Panc1 (cell line): ENCODE measurements at regions not wholly inside any gene's neighbourhood (a gene's known extent, or its start where the extent isn't known, plus 50 kb on each side); places are given as distances from the start of the nearest gene placed in this dataset.

Experiments used
- ATAC-seq: fragments of 200-7000 bp; cut with Tn5 transposase; 2 replicates; pipeline ENCODE4 v1.9.1; 2020; ENCODE audit warnings: mild to moderate bottlenecking, moderate library complexity
- BruUV-seq: library from RNA; stranded (reverse); fragments of 400-500 nt; replicated peaks from 2 replicates; lab custom pipeline; 2021; lab: Mats Ljungman, UMichigan
- CTCF ChIA-PET: fragments of 300-600 bp; sonication (Branson Sonifier 250); formaldehyde crosslinking; loops from one replicate; lab custom pipeline; 2022; ENCODE audit warnings: antibody characterized with exemption; lab: Charles Lee
- POLR2A ChIA-PET: fragments of 300-600 bp; sonication (Branson Sonifier 250); formaldehyde crosslinking; loops from one replicate; lab custom pipeline; 2022; ENCODE audit warnings: antibody characterized with exemption; lab: Charles Lee
- DNase-seq: peaks from one replicate; pipeline ENCODE4 v3.0.0-alpha.2; 2010; ENCODE audit warnings: low read depth, low spot score
- H3K27ac ChIP-seq: 2 replicates; pipeline ENCODE4 v1.5.1; 2011; ENCODE audit warnings: mild to moderate bottlenecking, low read length, inconsistent platforms
- H3K27me3 ChIP-seq: fragments of 200-500 bp; sonication (Bioruptor generic); 2 replicates; pipeline ENCODE4 v1.6.0; 2014; ENCODE audit warnings: low read length, inconsistent platforms; ENCODE audit not compliant: control insufficient read depth, insufficient read depth
- H3K36me3 ChIP-seq: fragments of 200-500 bp; sonication (Bioruptor generic); 2 replicates; pipeline ENCODE4 v1.5.1; 2014; ENCODE audit warnings: inconsistent platforms, mild to moderate bottlenecking, low read length, moderate library complexity; ENCODE audit not compliant: control insufficient read depth, insufficient read depth
- H3K4me1 ChIP-seq: 2 replicates; pipeline ENCODE4 v1.5.1; 2011; ENCODE audit warnings: inconsistent platforms, mild to moderate bottlenecking, low read length, moderate library complexity; ENCODE audit not compliant: control insufficient read depth, insufficient read depth
- H3K4me3 ChIP-seq, 2 experiments: 2 replicates each; pipeline ENCODE4 v1.5.1; 2011 to 2012; ENCODE audit warnings: low read depth in 2 of 2, low read length in 2 of 2, mild to moderate bottlenecking in 2 of 2, inconsistent platforms in 1 of 2, moderate library complexity in 1 of 2
- H3K9me3 ChIP-seq: fragments of 200-500 bp; sonication (Bioruptor generic); 2 replicates; pipeline ENCODE4 v1.5.1; 2014; ENCODE audit warnings: low read depth, mild to moderate bottlenecking, inconsistent platforms, low read length, moderate library complexity; ENCODE audit not compliant: control insufficient read depth, insufficient read depth
- CTCF ChIP-seq: fragments of 450-650 bp; IDR thresholded peaks from 2 replicates; pipeline ENCODE4 v1.5.1; 2017; ENCODE audit warnings: mild to moderate bottlenecking
- POLR2AphosphoS5 ChIP-seq: IDR thresholded peaks from 2 replicates; pipeline ENCODE4 v1.6.1; 2012; ENCODE audit warnings: mild to moderate bottlenecking, low read depth, low read length, moderate library complexity
- REST ChIP-seq, 2 experiments: IDR thresholded peaks; 2 replicates each; pipeline ENCODE4 v1.6.1; 2011 to 2012; ENCODE audit warnings: low read depth in 2 of 2, control low read depth in 1 of 2, low read length in 1 of 2, mild to moderate bottlenecking in 1 of 2, moderate library complexity in 1 of 2; ENCODE audit not compliant: insufficient read depth in 1 of 2
- SIN3A ChIP-seq: IDR thresholded peaks from 2 replicates; pipeline ENCODE4 v1.6.1; 2012; ENCODE audit warnings: low read depth, mild to moderate bottlenecking, low read length, moderate library complexity, borderline replicate concordance; ENCODE audit not compliant: insufficient read depth
- TCF7L2 ChIP-seq: IDR thresholded peaks from 2 replicates; pipeline ENCODE4 v1.6.1; 2011; ENCODE audit warnings: mild to moderate bottlenecking, low read depth, low read length, inconsistent platforms
- in situ Hi-C: cut with HindIII; loops from 2 replicates; pipeline ENCODE4 v1.10.0; 2016; ENCODE audit warnings: low sequenced_read_pairs, low pct_unique_long_range_greater_than_20kb
- intact Hi-C: fragments of 100-400 bp; cut with micrococcal nuclease; formaldehyde crosslinking; loops from one replicate; pipeline ENCODE4 v1.10.0; 2022; ENCODE audit not compliant: unreplicated experiment

- DNase-seq (no peak), ATAC-seq (no peak)
- CTCF ChIA-PET: no interaction called here
- no peaks in the 10 kb centered on the region for H3K9me3 ChIP-seq
- H3K27ac ChIP-seq: no peak overlapping the region
- no peaks in the 10 kb centered on the region for H3K27me3 ChIP-seq
- no peaks in the 10 kb centered on the region for H3K4me1 ChIP-seq
- no TSS peak for BruUV-seq
- intact Hi-C loops: no loop called here
- no peak overlapping the region for H3K4me3 ChIP-seq
- H3K36me3 ChIP-seq: no peaks in the 10 kb centered on the region
- TF ChIP-seq TCF7L2: no peak
- no peak for TF ChIP-seq REST (IDR thresholded peaks at IDR 0.05; ENCODE audit: insufficient read depth in 1 of 2, low read depth in 2 of 2, low read length in 1 of 2)
- TF ChIP-seq CTCF: no peak
- no peak for TF ChIP-seq POLR2AphosphoS5
- TF ChIP-seq SIN3A: no peak
- in situ Hi-C loops: no loop called here
- POLR2A ChIA-PET: no interaction called here
These were observed 201.9 kb upstream of the ANKRD55 start for GRCh38 chr5:56434986-56435385.

GRCh38 chr5:56433039-56433617, 200.0 kb upstream of the ANKRD55 start:
- ChIA-PET POLR2A (no interaction called here), CTCF (no interaction called here)
- in situ Hi-C loops (no loop called here), intact Hi-C loops (no loop called here)
- no TSS peak for BruUV-seq
- DNase-seq (no peak), ATAC-seq (no peak)
- no peaks in the 10 kb centered on the region for H3K9me3 ChIP-seq
- TF ChIP-seq TCF7L2 (no peak), CTCF (no peak), POLR2AphosphoS5 (no peak), SIN3A (no peak)
- no peak overlapping the region for H3K4me3 ChIP-seq
- no peaks in the 10 kb centered on the region for H3K4me1 ChIP-seq
- no peak overlapping the region for H3K27ac ChIP-seq
- no peaks in the 10 kb centered on the region for H3K36me3 ChIP-seq
- no peaks in the 10 kb centered on the region for H3K27me3 ChIP-seq
